PC-9 (cell line): ENCODE measurements at regions not wholly inside any gene's neighbourhood (a gene's known extent, or its start where the extent isn't known, plus 50 kb on each side); places are given as distances from the start of the nearest gene placed in this dataset.

Experiments used
- CTCF ChIP-seq: fragments of 200-600 bp; sonication (generic); conservative IDR thresholded peaks from 2 replicates; pipeline ENCODE4 v1.6.1; 2017; ENCODE audit warnings: mixed run types, antibody characterized with exemption, mild to moderate bottlenecking, moderate library complexity
- EZH2 ChIP-seq: fragments of 200-600 bp; sonication (generic); IDR thresholded peaks from 2 replicates; pipeline ENCODE4 v1.8.0; 2017; ENCODE audit warnings: antibody characterized with exemption, low read depth

- TF ChIP-seq CTCF = no peak
- no peak for TF ChIP-seq EZH2
These were observed 579.6 kb upstream of the SALL3 start for GRCh38 chr18:78399992-78400503.
